ENCODE measurements at regions not wholly inside any gene's neighbourhood (a gene's known extent, or its start where the extent isn't known, plus 50 kb on each side); places are given as distances from the start of the nearest gene placed in this dataset.

DNA sequence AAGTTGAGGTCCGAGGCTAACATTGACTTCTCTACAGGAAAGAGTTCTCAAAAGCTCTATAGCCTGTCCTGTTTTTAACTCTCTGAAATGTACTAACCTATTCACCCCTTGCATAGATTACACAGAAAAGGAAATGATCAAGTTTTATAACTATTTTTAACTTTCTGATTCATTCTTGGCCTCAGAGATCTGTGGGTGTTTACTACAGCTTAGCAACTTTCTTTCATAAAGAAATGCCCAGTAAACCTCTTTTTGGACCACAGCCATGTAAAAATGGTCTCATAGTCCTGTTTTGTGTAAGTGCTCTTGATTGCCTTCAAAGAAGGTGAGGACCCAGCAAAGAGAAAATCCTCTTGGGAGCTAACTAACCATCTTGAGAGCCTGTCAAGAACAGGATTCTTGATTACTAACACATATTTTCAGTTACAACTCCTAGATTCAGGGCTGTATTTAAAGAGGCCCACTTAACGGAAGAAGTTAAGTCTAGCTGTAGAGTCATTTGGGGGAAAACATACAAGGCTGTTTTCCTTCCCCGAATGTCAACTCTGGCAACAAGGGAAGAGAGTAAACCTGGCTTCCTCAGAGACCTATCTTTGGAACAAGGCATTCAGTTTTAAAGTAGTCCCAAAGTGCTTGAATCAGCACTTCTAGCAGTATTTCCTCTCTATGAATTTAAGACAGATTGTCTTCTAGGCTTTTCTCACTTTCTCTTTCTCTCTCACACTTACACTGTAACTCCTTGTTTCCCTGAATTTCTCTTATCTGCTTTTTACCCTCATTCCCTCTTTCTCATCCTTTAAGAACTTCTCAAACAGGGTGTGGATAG is 78.2 kb downstream of the IL21 start:
- Histone ChIP-seq H3K9me3 (no peaks in the 10 kb centered on the region), H3K4me3 (no peak overlapping the region), H3K27ac (peak overlapping the region in 1 of 4 donors; percentile 2), H3K36me3 (no peaks in the 10 kb centered on the region), H3K4me1 (no peaks in the 10 kb centered on the region), H3K27me3 (no peaks in the 10 kb centered on the region)
- DNase-seq, result no peak
- TF ChIP-seq CTCF (IDR thresholded peaks at IDR 0.05) (no peak), POLR2A (IDR thresholded peaks at IDR 0.05) (no peak)

DNA sequence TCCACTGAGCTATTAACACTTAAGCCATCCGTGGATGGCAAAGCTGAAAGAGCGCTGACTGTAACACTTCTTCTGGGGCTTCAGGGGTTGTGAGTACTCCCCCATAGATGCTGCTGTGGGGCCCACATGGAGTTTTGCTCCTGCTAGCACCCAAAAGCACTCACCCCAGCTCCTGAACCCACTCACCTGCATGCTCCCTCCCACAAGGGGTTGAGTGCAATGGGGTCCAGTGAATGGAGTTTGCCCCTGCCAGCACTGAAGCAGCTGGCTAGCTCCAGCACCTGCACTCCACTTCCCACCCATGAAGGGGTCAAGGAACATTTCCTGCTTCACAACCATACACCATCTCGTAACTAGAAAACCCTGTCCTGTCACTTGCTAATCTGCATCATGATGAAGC is 78.9 kb downstream of the IL21 start:
- Histone ChIP-seq H3K27me3 (no peaks in the 10 kb centered on the region), H3K4me1 (no peaks in the 10 kb centered on the region), H3K9me3 (no peaks in the 10 kb centered on the region), H3K36me3 (no peaks in the 10 kb centered on the region), H3K4me3 (no peak overlapping the region), H3K27ac (no peak overlapping the region)
- DNase-seq, result no peak
- TF ChIP-seq POLR2A (IDR thresholded peaks at IDR 0.05) (no peak), CTCF (IDR thresholded peaks at IDR 0.05) (no peak)

DNA sequence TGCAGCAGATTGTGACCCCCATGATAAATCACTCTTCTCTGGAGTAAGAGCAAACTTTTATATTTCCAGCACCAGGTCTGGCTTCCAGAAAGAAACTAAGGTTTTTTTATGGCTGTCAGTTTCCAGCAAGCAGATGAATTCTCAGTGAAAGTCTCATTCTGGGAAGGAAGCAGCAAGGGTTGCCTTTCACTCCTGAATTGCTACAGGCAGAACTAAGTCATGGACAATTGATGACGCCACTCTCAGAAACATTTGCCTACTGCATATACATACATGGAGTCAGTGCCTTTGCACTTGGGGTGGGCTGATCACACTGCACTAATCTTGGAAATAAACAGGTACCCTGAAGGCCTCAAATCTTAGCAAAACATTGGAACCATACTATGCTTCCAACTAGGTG is 80.0 kb downstream of the IL21 start:
- no peaks in the 10 kb centered on the region for H3K27me3 ChIP-seq
- H3K4me3 ChIP-seq, result no peak overlapping the region
- H3K36me3 ChIP-seq, result no peaks in the 10 kb centered on the region
- TF ChIP-seq CTCF (IDR thresholded peaks at IDR 0.05), result no peak
- no peak for TF ChIP-seq POLR2A (IDR thresholded peaks at IDR 0.05)
- H3K4me1 ChIP-seq, result no peaks in the 10 kb centered on the region
- DNase-seq, result no peak
- no peak overlapping the region for H3K27ac ChIP-seq
- H3K9me3 ChIP-seq, result no peaks in the 10 kb centered on the region

DNA sequence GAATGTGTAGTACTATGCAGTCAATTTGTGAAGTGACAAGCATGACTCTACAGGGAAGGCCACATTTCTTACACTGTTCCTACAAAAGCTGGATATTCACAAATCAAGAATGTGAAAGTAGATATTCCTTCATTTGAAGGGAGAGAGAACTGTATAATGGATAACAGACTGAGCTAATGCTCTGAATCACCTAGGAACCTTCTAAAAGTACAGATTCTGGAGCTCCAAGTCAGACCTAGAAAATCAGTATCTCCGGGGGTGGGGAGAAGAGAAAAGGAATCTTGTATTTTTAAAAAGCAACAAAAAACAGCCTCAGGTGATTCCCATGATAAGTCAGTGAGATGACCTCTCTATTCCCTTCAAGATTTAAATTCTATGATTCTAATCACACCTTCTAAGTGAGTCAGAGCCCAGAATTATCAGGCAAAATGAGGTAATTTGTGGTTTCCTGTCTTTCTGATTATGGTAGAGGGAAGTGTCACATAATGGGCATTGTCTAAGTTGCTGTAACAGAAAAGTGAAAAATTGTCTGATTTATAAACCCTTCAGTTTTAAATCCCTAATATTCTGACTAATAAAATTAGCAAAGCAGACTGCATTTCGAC is 80.9 kb downstream of the IL21 start:
- no peaks in the 10 kb centered on the region for H3K36me3 ChIP-seq
- TF ChIP-seq POLR2A (IDR thresholded peaks at IDR 0.05) (no peak), CTCF (IDR thresholded peaks at IDR 0.05) (no peak)
- no peak for DNase-seq

DNA sequence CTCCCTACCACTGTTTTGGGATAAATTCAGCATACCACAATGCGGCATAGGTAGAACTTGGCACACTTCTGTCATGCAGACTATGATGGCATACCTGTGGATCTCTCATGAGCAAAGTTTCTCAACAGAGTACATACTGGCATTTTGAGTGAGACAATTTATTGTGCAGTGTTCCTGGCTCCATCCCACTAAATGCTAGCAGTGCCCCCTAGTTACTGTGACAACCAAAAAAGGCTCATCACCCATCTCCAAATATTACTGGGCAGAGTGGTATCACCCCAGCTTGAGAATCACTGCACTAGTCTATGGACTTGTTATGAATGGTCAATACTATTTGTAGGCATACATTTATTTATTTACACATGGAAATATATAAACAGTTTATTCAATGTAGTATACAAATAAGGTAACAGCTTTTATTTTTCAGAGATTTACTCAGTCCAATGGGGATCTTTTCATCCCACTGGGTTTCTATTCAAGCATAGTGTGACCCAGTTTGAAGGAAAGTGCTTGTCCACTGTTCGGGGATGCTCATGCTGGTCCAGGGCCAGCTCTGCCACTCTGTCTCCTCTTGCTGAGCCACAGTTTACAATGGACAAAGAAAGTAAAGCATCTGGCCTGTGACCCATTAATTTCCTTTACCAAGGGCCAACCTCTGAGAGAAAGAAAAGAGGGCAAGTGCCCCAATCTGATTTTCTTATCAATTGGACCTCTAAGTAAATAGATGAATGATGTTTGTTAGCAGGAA is 81.0 kb upstream of the IL2 start:
- TF ChIP-seq CTCF (IDR thresholded peaks at IDR 0.05) (no peak), POLR2A (IDR thresholded peaks at IDR 0.05) (no peak)
- Histone ChIP-seq H3K27me3 (no peaks in the 10 kb centered on the region), H3K9me3 (no peaks in the 10 kb centered on the region), H3K4me3 (no peak overlapping the region), H3K4me1 (no peaks in the 10 kb centered on the region), H3K36me3 (no peaks in the 10 kb centered on the region), H3K27ac (no peak overlapping the region)
- DNase-seq, result no peak

More for the DNA sequence above, 80.9 kb downstream of the IL21 start:
- Histone ChIP-seq H3K4me3 (no peak overlapping the region), H3K27me3 (no peaks in the 10 kb centered on the region), H3K27ac (no peak overlapping the region), H3K9me3 (no peaks in the 10 kb centered on the region), H3K4me1 (no peaks in the 10 kb centered on the region)
